ENCODE measurements at regions not wholly inside any gene's neighbourhood (a gene's known extent, or its start where the extent isn't known, plus 50 kb on each side); places are given as distances from the start of the nearest gene placed in this dataset.

GRCh38 chr9:8011974-8012373, 212.4 kb upstream of the DMAC1 start:
- TF ChIP-seq SUZ12 (IDR thresholded peaks at IDR 0.05; ENCODE audit: extremely low read depth, insufficient read depth, insufficient read length), result no peak
- TF ChIP-seq ZNF274 (IDR thresholded peaks at IDR 0.05; ENCODE audit: low read depth, low read length), result no peak
